ENCODE measurements at regions not wholly inside any gene's neighbourhood (a gene's known extent, or its start where the extent isn't known, plus 50 kb on each side); places are given as distances from the start of the nearest gene placed in this dataset.

- no peak for DNase-seq (ENCODE audit: low read depth in 1 of 2, low spot score in 1 of 2)
- no peak for TF ChIP-seq CTCF (IDR thresholded peaks at IDR 0.05; ENCODE audit: low read depth, low read length)
These were observed 125.2 kb downstream of the RTP5 start for GRCh38 chr2:241994556-241995213.

DNA sequence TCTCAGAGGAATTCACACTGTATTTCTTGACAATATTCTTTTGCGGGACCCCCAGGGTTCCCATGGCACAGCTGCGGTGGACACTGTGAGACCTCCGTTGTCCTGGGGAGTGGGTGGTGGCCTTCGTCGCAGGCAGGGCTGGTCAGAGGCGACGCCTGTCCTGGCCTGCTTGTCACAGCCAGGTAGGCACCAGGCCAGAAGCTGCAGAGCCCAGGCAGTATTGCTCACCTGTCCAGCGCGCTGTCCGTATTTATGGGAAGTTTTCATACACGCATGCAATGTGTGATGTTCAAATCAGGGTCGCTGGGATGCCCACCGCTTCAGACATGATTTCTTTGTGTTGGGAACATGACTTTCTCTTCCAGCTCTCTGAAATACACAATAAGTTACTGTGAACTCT lies 126.6 kb downstream of the RTP5 start:
- Histone ChIP-seq H3K27ac (no peak overlapping the region), H3K27me3 (no peaks in the 10 kb centered on the region), H3K4me1 (ENCODE audit: low read depth) (no peaks in the 10 kb centered on the region), H3K36me3 (no peaks in the 10 kb centered on the region), H3K4me3 (no peak overlapping the region), H3K9me3 (ENCODE audit: low read depth) (no peaks in the 10 kb centered on the region)
- no peak for TF ChIP-seq CTCF (IDR thresholded peaks at IDR 0.05; ENCODE audit: low read depth, low read length)
- DNase-seq (ENCODE audit: low read depth in 1 of 2, low spot score in 1 of 2) = no peak

More at GRCh38 chr2:241994556-241995213, 125.2 kb downstream of the RTP5 start:
- Histone ChIP-seq H3K9me3 (ENCODE audit: low read depth) (no peaks in the 10 kb centered on the region), H3K36me3 (no peaks in the 10 kb centered on the region), H3K27me3 (no peaks in the 10 kb centered on the region), H3K4me1 (ENCODE audit: low read depth) (no peaks in the 10 kb centered on the region), H3K27ac (no peak overlapping the region), H3K4me3 (no peak overlapping the region)

- Histone ChIP-seq H3K27me3 (no peaks in the 10 kb centered on the region), H3K27ac (no peak overlapping the region), H3K9me3 (ENCODE audit: low read depth) (no peaks in the 10 kb centered on the region), H3K36me3 (no peaks in the 10 kb centered on the region), H3K4me3 (no peak overlapping the region), H3K4me1 (ENCODE audit: low read depth) (no peaks in the 10 kb centered on the region)
- no peak for DNase-seq (ENCODE audit: low read depth in 1 of 2, low spot score in 1 of 2)
- TF ChIP-seq CTCF (IDR thresholded peaks at IDR 0.05; ENCODE audit: low read depth, low read length) = no peak
These were observed 127.5 kb downstream of the RTP5 start for GRCh38 chr2:241997017-241997416.

DNA sequence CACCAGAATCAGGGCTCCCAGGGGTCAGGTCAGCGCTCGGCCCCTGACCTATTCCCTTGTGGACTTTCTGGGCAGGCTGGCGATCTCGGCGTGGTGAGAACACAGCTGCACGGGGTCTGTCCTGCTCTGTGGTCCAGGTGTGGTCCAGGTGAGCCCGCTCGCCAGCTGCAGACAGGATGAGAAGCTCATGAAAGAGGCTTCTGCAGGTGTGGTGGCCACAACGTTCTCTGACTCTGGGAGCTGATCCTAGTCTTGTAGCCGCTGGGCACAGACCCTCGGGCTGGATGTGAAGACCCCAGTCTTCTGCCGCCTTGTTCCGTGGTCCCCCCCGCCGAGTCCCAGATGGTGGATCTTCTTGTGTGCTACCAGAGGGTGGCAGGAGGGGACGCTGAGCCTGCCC lies 129.7 kb downstream of the RTP5 start:
- H3K27me3 ChIP-seq = no peaks in the 10 kb centered on the region
- H3K27ac ChIP-seq = no peak overlapping the region
- no peak for DNase-seq (ENCODE audit: low read depth in 1 of 2, low spot score in 1 of 2)
- H3K36me3 ChIP-seq = no peaks in the 10 kb centered on the region
- no peaks in the 10 kb centered on the region for H3K9me3 ChIP-seq (ENCODE audit: low read depth)
- no peak overlapping the region for H3K4me3 ChIP-seq
- TF ChIP-seq CTCF (IDR thresholded peaks at IDR 0.05; ENCODE audit: low read depth, low read length) = no peak
- no peaks in the 10 kb centered on the region for H3K4me1 ChIP-seq (ENCODE audit: low read depth)

GRCh38 chr2:242001853-242002252 lies 132.3 kb downstream of the RTP5 start:
- no peak overlapping the region for H3K27ac ChIP-seq
- no peaks in the 10 kb centered on the region for H3K9me3 ChIP-seq (ENCODE audit: low read depth)
- TF ChIP-seq CTCF (IDR thresholded peaks at IDR 0.05; ENCODE audit: low read depth, low read length) = no peak
- no peaks in the 10 kb centered on the region for H3K27me3 ChIP-seq
- DNase-seq (ENCODE audit: low read depth in 1 of 2, low spot score in 1 of 2) = no peak
- no peak overlapping the region for H3K4me3 ChIP-seq
- H3K4me1 ChIP-seq (ENCODE audit: low read depth) = no peaks in the 10 kb centered on the region
- H3K36me3 ChIP-seq = no peaks in the 10 kb centered on the region
